HG02840 (cell line): ENCODE measurements at regions not wholly inside any gene's neighbourhood (a gene's known extent, or its start where the extent isn't known, plus 50 kb on each side); places are given as distances from the start of the nearest gene placed in this dataset.
A peak's percentile ranks its signal among the peaks of the same experiment; 100 is the strongest.

Experiments
- ATAC-seq: cut with Tn5 transposase; IDR thresholded peaks from one replicate; pipeline ENCODE4 v1.9.1; 2021; ENCODE audit warnings: mild to moderate bottlenecking, moderate library complexity, moderate number of reproducible peaks; ENCODE audit not compliant: unreplicated experiment, low FRiP score

DNA sequence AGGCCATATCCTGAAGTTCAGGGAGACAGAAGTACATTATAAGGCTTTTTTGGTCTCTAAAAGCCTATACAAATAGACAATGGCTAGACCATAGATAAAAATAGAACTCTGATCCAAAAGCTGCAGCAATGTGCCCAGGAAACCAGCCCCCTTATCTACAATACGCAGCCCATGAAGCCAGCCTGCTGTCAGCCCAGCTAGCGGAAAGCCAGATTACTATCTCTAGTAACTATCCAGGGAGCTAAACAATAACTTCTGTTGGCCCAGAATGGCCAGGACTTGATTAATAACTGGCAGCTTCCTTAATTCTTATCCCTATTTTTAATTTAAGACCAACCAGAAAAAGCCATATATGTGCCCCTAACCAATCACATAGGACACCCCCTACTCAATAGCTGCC, 160.4 kb upstream of the SMLR1 start:
- ATAC-seq, result no peak

DNA sequence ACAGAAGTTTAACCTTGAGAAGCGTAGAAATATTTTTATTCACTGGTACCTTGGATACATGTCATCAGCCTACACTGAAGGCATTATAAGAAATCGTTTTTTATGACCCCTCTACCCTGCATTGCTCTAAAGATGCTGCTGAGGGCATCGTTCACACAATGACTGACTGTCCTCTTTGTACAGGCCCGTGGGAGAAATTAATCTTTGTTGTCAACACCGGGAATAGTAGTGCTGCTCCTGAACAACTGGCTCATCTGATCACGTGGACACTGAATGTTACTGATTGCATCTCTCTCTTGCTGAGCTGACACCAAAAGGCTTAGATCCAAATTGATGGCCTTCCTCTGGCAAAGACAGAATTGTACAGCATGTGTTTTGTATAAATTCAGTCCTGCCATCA, 157.1 kb upstream of the SMLR1 start:
- no peak for ATAC-seq

DNA sequence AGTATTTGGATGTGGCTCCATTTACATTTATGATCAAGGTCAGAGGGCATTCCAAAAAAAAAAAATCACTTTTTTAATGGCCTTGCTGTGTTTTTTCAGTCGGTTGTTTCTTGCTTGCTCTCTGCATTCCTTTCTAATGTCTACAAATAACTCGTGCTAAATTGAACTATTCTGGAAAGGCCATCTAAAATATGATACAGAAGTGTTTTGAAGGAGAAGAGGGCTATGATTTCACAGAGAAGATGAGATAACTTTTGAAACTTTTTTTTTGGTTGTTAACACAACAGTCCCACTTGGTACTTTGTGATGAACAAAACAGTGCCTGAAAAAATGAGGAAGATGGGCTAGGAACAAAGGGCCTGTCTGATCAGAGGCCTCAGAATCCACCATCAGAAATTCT, 156.1 kb upstream of the SMLR1 start:
- no peak for ATAC-seq

DNA sequence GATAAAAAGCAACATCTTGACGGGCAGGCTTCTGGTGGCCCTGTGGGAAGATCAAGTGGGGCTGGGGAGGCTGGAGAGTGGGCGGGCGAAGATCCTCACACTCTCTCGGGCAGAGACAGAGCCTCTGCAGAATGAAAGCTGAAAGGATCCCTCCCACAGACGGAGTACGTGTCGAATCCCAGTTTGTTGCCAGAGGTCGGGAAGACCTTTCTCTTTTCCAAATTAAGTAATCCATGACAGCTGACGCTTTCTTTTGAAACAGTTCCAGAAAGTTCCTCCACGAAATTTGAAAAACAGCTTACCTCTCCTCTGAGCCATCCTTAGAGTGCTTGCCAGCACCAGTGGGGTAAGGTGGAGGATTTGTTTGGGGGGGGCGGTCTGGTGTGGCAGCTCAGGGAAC, 155.6 kb upstream of the SMLR1 start:
- no peak for ATAC-seq

DNA sequence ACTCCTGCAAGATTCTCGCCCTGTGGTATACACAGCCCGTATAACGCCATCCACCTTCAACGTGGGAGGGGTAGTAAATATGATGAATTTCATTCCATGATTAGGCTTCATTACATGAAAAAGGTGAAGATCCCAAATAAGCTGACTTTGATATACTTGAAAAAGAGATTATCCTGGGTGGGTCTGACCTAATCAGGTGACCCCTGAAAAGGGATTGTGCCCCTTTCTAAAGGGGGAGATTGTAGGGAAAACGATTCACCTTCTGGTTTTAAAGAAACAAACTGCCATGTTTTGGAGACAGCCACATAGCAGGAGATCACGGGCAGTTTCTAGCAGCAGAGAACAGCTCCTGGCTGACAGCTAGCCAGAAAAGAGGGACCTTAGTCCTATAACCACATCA, 155.1 kb upstream of the SMLR1 start:
- ATAC-seq, result no peak

DNA sequence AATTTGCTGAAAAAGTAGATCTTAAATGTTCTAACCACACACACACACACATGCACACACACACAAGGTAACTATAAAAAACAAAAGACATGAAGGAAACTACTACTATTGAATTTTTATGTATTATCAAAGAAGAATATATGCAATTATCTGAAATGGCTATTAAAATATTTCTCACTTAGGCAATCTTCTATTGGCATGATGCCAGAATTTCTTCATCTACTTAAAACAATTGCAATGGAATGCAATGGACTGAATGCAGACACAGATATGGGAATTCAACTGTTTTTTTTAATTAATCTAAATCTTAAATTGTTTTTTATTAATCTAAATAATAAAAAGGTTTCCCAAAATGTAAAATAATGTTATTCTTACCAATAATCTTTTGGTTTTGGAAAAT, 152.6 kb upstream of the SMLR1 start:
- ATAC-seq, result no peak

DNA sequence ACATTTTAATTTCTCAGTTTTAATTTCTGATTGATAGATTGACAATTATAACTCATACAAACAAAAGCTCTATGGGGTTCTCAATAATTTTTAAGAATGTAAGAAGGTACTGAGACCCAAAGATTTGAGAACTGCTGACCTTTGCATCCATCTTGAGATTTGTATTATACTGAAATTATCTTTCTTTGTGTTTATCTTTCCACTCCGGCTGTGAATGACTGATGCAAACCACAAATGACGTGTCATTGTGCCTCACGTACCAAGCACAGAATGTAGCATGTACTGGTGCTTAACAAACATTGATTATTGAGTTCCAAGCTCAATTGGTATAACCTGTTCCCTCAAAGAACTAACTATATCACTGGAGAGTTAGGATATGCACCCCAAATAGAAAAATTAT, 152.1 kb upstream of the SMLR1 start:
- no peak for ATAC-seq

DNA sequence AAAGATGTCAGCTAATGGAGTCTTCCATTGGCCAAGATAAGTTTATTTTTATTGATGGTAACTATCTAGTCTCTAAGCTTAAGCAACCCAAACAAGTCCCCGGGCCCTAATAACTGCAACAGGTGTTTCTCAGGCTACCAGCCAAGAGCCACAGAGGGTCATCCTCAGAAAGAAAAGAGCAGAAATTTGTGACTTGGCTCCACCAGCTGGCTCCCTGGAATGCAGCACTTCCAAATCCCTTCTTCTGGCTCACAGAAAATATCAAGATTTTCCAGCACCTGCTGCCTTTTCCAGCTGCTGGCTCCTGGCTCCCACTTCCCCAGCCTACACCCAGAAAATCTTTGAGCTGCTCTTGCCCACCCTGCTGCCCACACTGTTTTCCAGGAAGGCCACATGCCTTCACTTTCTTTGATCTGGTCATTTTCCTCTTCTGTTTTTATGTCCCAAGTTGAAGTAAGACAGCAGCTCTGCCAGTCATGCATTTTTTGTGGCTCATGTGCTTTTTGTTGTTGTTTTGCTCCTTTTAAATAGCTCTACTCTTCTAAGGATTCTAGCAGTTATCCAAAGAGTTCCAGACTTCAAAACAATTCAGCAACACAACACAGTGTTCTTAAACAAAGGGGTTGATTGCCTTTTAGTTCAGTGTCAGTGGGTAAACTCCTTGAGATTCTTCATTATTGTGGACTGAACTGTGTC, 151.0 kb upstream of the SMLR1 start:
- ATAC-seq, result no peak

DNA sequence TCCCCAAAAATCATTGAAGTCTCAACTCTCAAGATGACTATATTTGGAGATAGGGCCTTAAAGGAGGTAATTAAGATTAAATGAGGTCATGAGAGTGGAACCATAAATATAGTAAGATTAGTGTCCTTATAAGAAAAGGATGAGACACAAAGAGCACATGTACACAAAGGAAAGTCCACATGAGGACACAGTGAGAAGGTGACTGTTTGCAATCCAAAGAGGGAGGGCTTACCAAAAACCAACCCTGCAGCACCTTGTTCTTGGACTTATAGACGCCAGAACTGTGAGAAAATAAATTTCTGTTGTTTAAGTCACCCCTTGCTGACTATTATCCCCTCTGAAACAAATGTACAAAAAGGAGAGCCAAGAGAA, 150.4 kb upstream of the SMLR1 start:
- no peak for ATAC-seq

DNA sequence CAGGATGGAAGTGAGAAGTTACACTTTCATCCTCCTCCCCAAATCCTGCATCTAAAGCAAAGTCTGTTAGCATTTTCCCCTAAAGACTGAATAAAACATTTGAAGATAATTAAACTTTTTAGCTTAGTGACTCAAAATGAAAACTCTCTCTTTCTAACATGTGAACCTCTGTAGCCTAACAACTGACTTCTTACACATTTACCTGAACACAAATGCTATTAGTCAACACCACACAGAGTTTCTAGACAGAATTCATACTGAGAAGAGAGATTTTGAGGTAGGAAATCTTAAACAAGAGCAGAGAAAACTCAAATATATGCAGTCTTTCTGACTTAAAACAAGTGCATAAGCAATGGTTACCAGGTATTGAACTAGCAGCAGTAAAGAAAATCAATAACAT, 149.9 kb upstream of the SMLR1 start:
- ATAC-seq, result no peak

DNA sequence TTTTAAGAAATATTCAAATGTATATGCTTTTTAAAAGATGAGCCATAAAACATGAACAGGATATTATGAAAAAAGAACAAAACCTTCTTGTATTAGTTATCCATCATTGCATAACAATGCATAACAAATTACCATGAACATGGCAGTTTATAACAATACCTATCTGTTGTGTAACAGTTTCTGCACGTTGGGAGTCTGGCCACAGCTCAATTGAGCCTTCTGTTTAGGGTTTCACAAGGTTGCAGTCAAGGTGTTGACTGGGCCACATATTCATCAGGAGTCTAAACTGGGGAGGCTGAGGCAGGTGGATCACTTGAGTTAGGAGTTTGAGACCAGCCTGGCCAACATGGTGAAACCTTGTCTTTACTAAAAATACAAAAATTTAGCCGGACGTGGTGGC, 149.4 kb upstream of the SMLR1 start:
- ATAC-seq, result no peak

DNA sequence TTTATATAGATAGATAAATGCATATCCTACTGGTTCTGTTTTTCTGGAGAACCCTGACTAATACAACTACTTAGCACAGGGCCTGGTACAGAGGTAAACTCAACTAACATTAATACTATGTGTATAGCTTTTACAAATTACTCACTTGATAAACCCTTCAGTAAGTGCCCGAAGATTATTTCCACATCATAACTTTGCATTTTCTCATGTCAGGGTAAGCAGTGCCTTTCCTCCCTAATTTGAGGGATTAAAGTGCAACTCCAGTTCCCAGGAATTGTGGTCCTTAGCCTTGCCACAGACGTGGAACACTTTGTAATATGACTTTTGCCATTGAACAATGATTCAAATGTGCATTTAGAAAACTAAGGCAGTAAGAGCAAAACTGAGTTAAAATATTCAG, 147.5 kb upstream of the SMLR1 start:
- ATAC-seq, result no peak

DNA sequence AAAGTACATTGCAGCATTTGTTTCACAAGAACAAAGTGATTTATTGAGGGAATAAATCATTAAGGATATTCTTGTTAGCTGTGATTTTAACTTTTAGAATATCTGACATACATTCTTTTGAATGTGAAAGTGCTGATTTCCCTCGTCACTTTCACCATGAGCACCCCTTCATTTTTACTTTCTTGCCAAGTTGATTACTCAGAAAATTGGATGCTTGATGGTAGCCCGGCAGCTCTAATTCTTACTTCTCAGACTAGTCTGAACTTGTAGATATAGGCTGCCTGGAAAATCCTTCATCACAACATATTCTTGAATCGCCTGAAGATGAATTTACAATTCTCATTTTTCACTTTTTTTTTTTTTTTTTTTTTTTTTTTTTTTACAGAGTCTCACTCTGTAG, 147.1 kb upstream of the SMLR1 start:
- ATAC-seq, result no peak

DNA sequence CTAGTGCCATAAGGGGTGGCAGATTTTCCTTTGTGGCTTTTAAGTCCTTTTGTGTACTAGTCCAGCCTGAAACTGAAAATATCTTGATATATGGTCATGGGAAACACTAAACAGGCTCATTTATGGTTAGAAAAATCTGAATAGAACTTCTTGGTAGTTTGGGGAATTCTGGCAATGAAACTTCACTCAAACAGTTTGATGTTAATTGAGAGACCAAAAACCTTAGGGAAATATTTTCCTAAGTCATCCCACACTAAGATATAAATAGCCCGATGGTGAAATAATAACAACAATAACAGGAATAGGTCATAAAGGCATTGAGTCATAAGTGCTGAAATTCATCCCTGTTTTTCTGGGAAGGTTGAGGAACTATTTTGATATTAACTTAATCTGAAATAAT, 146.2 kb upstream of the SMLR1 start:
- no peak for ATAC-seq

DNA sequence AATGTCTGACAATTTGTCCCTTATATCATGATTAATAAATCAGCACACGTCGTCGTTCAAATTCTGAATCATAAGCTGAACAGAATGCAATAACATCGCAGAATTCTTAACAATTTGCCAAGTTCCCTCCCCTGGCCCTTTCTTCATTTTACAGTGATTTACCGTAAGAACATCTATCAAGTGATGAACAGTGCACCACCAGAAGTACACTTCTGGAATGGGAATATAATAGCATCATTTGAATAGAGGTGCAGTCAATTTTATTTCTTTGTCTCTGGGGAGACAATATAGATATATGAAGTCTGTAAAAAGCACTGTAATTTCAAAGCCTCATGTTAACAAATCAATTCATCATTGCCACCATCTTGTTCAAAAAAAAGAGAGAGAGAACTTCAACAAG, 145.1 kb upstream of the SMLR1 start:
- no peak for ATAC-seq

DNA sequence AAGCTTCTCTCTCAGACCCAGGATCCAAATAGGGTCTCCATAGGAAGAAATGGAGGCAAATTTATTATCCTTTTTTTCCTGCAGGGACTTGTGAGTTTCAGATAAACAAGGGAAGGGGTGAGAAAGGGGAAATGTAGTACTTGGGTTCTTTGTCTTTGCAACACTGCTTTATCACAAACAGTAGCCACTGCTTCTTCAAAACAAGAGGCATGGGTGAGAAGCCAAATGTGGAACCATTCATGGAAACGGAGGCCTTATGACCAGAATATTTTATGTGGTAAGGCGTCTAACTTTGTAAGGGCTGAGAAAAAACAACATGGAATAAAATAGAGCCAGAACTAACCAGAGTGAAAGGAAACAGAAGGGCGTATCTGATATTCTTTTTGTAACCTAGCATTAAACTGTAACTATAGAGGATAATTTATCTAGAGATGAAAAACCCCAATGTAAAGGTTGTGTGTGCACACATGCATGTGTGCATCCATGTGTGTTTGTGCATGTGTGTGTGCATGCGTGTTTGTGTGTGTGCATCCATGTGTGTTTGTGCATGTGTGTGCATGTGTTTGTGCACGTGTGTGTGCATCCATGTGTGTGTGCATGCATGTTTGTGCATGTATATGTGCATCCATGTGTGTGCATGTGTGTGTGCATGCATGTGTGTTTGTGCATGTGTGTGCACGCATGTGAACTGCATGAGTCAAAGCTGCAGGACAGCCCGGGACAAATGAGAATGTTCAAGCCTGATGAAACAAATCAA, 143.3 kb upstream of the SMLR1 start:
- ATAC-seq, result no peak

DNA sequence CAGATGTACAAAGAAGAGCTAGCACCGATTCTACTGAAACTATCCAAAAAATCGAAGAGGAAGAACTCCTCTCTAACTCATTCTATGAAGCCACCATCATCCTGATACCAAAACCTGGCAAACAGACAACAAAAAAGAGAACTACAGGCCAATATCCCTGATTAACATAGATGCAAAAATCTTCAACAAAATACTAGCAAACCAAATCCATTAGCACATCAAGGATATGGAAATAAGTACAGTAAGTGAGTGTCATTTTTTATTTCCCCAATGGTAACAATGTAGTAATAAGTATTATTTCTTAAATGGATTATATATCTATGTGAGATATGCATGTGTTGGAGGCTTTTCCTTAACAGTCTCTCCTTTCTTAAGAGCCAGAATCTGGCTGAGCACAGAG, 134.5 kb upstream of the SMLR1 start:
- no peak for ATAC-seq

DNA sequence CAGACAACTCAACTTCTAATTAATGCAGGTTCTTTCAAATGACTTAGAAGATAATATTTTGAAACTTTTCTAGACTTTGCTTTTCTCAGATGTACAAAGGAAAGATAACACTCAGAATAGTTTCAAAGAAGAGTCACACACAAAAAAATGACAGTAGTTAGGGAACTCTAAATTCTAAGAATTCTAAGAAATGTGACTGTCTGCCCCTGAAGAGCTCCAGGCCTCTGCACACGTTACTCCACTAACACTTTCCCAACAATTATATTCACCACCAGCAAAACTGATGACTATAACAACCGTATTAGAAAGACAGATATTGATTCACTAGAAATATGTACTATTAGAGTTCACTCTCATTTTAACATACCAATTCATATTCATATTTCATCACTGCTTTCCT, 133.3 kb upstream of the SMLR1 start:
- ATAC-seq, result no peak

DNA sequence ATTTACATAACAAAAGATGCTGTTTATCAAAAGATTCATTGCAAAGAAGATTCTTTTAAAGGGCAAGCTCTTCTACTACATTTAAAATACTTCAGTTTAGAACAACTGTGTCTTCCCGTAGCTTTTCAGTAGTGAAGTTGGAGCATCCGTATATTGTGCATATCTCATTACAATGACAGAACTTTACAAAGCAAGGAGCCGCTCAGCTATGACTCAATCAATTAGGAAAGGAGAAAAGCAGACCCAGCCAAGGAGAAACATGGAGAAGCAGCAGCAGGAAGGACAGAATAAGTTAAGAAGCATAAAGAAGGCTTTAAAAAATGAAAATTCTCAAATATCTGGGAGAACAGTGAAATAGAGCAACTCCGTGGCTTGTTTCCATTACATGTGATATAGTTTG, 132.6 kb upstream of the SMLR1 start:
- ATAC-seq, result no peak

DNA sequence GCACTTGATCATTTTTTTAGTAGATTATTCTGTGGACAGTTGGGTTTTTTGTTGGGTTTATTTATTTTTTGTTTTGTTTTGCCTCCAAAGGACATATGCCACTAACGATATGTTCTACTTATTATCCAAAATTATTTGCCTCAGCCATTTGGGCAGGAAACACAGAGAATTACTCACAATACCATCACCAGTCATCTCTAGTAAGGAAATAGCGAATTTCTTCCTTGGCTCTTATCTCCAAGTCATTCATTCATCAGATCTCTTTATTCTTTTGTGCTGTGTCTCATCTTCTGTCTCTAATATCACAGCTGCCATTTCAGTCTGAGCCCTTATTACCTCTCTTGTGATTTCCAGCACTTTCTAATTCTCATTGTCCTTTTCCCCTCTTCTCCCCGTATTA, 130.4 kb upstream of the SMLR1 start:
- no peak for ATAC-seq

DNA sequence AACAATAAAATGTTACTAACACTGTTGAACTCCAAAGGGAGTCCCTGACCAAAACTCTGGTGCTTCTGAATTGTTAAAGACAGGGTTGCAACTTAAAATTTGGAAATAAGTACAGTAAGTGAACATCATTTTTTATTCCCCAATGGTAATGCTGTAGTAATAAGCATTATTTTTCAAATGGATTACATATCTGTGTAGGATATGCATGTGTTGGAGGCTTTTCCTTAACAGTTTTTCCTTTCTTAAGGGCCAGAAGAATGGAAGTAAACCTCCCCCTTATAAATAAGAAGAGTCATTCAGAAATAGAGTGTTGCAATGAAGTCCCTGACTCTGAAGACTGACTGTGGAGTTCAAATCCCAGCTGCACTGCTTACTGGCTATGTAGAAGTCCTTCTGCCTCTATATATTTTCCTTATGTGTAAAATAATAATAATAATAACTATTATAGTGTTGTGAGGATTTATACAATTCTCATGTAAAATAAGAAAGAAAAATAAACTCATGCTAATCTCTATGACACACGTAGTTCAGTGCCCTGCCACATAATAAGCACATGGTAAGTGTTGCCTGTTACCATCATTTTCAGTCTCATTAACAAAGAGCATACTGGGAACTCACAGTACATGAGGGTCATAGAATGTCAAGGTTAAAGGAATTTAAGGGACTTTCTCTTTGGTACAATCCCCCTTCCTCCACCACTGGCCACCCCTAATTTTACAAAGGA, 129.8 kb upstream of the SMLR1 start:
- peak; percentile 27 for ATAC-seq

DNA sequence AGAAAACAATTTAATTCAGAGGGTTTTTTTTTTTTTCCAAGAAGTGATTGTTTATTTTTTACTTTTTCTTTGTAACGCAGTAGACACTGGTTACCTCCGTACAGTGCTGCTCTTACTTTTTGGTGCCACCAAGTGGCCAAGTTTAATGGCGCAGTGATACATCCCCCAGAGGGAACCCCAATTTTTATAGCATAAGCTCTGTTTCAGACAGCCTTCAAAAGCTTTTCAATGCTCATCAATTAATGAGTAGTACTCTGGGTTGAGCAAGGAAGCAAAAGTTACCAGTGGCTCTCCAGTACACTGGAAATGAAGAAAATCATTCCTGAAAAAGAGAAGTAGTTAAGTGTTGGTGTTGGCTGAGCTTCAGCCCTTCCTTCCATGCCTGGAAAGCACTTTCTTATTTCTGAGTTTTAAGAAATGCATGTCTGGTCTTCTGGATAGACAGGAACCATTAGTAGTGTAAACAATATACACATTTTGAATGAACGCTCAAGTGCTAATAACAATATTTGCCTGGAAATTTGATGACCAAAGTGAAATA, 129.1 kb upstream of the SMLR1 start:
- ATAC-seq, result peak; percentile 91
